SH-SY5Y (cell line): ENCODE measurements at regions not wholly inside any gene's neighbourhood (a gene's known extent, or its start where the extent isn't known, plus 50 kb on each side); places are given as distances from the start of the nearest gene placed in this dataset.

Source experiments
- GATA2 ChIP-seq: IDR thresholded peaks from 2 replicates; pipeline ENCODE4 v1.6.1; 2011; ENCODE audit warnings: mild to moderate bottlenecking, low read depth, low read length
- GATA3 ChIP-seq: IDR thresholded peaks from 2 replicates; pipeline ENCODE4 v1.6.1; 2011; ENCODE audit warnings: low read depth, mild to moderate bottlenecking, low read length, moderate library complexity

DNA sequence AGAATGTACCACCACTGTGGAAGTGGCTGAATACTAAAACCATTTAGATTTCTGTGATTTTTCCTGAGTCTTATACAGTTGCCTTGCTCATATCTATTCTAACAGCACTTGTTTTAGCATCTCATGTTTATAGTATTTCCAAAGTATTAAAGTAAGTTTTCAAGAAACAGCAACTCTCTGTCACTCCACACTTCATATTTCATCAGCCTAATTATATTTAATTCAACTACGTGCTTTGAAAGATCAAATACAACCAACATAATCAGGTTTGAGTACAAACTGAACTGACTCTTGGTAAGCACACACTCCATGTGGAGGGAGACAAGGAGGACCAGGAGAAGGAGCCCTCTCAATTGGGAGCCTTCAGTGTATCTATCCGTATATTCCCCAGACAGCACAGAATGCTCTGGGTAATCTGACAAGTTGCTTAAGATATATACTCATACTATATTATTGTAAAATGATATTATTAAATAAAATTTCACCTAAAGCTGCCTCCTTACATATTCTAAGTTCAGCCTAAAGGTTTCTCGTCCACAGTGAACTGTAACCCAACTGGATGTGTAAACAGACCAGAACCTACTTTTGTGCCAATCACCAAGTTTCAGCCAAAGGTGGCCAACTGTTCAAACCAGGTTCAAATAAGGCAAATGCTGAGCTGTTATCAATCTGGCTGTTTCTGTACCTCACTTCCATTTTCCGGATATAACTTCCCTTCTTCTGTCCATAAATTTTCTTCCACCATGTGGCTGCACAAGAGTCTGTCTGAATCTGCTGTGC lies 105.0 kb upstream of the RASSF8 start:
- TF ChIP-seq GATA2 (no peak), GATA3 (no peak)
